HG03108 (cell line): ENCODE measurements at regions not wholly inside any gene's neighbourhood (a gene's known extent, or its start where the extent isn't known, plus 50 kb on each side); places are given as distances from the start of the nearest gene placed in this dataset.

ENCODE experiments used
- ATAC-seq: cut with Tn5 transposase; IDR thresholded peaks from one replicate; pipeline ENCODE4 v1.9.1; 2021; ENCODE audit warnings: moderate library complexity; ENCODE audit not compliant: unreplicated experiment

DNA sequence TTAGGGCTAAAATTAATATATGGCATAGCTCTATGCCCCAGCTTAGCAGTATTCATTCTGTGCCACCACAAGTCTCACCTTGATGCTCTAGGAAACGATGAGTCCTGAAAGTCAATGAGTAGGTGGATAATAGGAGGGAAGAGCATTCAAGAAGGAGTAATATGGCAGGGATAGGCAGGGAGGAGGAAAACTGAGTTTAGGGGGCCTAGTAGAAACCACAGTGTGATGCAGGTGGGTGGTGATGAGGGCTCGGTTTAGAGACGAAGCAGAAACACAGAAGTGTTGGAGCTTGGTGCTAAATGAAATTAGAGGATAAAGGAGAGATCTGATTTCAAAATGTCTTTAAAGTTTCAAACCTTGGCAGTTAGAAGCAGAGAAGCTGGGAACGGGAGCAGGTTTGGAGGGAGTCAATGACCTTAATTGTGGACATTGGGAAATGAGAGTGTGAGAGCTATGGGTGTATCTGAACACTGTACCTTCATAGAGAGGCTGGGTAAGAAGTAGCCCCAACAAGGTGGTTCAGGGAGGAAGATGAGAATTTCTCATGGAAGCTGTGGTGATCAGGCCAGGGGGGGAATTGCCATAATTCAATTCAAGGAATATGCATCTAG lies 144.7 kb upstream of the CPSF6 start:
- no peak for ATAC-seq

DNA sequence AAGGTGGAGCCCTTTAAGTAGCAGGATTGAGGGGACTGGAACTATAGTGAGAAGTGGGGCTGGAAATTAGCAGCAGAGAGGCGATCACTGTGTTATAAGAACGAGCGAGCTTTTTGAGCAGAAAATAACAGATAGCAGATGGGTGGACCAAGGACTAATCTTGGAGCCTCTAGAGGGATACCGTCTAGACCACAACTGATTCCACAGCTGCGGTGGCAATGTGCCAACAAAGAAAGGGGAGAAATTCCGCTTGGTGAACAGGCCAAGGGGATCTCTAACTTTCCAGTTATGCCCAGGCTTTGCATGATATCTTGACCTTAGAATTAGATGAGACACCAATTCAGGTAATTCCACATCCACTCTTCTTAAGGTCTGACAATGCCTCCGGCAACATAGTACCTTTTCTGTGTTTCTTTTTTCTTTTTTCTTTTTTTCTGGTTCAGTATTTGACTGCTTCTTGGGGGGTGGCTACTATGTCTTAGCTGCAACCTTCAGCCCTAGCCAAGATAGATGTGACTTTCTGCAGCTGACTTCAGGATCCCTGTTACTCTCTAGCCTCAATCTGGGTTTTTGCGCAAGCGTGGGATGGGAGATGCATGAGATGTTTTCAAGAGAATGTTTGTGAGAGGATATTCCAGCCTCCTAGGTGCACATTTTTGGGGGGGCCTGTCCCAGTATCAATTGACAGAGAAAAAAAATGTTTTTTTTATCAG lies 143.4 kb upstream of the CPSF6 start:
- ATAC-seq: no peak

DNA sequence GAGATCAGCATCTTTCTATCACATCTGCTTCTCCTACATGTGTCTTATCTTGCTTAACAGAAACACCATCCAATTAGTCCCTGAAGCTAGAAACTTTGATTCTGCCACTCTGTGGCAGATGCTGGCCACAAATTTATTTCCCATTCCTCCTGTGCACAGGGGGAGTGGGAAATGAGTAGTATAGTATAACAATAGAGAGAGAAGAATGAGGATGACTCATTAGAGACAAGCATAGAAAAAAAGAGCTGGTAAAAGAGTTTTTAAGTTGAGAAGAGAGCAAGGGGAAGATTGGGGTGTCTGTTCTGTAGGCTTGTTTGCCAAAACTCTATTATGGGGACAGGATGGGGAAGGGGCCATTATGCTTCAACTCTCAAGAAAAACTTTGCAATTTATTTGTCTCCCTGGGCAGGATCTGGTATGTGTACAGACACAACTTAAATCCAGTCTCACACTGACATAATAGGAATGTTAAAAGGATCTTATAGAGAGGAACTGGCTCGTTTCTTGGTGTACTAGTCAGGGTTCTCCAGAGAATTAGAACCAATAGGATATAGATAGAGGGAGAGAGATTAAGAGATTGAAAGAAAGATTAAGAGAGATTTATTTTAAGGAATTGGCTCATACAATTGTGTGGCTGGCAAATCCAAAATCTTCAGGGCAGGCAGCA lies 142.6 kb upstream of the CPSF6 start:
- ATAC-seq: no peak

- no peak for ATAC-seq
These were observed 141.6 kb upstream of the CPSF6 start for GRCh38 chr12:69097619-69098368.

GRCh38 chr12:69099201-69099837 lies 140.1 kb upstream of the CPSF6 start:
- no peak for ATAC-seq

GRCh38 chr12:69101505-69101904 lies 137.9 kb upstream of the CPSF6 start:
- ATAC-seq: no peak

DNA sequence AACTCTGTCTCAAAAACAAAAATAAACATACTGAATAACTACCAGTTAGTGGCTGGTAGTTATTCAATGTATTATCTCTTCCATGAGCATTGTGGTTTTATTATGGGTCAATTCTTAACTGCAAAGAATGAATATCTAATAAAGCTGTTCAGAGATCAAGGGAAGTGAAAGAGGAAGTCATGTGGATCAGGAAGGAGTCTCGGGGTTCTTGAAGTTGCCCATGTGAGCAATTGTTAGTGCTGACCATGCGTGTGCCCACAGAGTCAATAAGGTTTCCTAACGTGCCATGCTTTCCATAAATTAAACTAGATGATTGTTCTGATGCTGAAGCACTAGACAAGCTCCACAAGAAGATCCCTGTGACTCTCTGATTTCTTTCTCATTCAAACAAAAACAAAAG lies 136.5 kb upstream of the CPSF6 start:
- ATAC-seq: no peak

DNA sequence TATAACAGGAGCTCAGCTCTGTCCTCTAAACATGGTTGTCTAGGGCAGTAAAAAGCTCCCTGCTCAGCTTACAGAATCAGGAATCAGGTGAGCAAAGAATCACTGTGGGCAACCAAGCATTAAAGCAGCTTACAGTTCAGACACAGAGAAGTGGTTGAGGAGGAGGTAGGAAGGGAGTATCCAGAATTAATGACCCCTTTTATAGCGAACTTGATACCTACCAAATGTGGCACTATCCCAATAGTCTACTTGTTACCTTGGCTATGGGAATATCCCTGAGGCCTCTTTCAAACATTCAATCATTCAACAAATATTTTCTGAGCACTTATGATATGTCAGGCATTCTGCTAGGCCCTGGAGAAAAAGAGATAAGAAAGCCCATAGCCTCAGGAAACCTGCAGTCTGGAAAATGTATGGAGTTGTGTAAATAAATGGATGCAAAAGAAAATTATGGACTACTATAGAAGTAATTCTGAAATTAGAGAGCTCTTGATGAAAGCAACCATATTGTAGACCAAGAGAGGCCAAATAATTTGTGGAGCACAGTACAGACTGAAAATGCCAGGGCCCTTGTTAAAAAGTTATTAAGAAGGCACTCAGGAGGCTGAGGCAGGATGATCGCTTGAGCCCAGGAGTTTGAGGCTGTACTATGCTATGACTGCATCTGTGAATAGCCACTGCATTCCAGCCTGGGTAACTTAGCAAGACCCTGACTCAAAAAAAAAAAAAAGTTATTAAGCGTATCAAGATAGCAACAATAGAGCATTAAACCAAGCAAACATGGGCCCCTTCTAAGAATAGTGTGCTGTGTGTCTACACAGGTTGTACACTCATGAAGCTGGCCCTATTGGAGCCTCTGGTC lies 134.0 kb upstream of the CPSF6 start:
- no peak for ATAC-seq

- ATAC-seq: no peak
These were observed 132.8 kb upstream of the CPSF6 start for GRCh38 chr12:69106482-69107118.

DNA sequence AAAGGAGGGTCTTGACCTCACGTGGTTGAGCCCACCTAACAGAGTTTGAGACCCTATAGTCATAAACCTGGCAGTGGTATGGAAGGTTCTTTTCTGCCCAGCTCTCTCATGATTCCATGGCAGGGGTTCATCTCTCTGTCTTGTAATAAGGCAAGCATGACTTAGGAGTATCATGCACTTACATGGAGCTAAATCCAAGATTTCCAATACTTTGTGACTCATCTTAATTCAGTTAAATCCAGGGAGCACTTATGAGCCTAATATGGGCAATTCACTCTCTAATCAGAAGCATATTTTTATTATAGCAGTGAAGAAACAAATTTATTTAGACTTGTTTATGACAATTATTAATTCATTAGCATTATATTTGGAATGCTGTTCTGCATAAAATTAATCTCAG lies 131.8 kb upstream of the CPSF6 start:
- ATAC-seq: no peak

DNA sequence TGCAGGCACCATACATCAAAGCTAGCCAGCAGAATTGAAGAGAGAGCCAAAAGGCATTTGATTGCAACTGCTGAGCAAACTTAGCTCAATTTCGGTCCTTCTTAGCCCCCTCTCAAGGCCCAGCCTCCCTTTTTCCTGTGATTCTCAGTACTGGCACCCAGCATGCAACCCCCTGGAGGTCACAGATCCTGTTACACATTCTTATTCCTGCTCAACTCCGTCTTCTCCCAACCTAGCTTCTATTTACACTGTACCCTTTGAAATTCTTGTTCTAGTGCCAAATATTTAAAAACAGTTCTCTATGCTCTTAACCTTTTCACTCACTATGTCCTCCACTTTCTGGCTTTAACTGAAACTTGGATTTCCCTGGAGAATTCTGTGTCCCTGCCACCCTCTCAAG lies 131.3 kb upstream of the CPSF6 start:
- no peak for ATAC-seq

GRCh38 chr12:69112616-69113015 lies 126.8 kb upstream of the CPSF6 start:
- ATAC-seq: no peak

GRCh38 chr12:69115099-69115498 lies 124.3 kb upstream of the CPSF6 start:
- no peak for ATAC-seq

DNA sequence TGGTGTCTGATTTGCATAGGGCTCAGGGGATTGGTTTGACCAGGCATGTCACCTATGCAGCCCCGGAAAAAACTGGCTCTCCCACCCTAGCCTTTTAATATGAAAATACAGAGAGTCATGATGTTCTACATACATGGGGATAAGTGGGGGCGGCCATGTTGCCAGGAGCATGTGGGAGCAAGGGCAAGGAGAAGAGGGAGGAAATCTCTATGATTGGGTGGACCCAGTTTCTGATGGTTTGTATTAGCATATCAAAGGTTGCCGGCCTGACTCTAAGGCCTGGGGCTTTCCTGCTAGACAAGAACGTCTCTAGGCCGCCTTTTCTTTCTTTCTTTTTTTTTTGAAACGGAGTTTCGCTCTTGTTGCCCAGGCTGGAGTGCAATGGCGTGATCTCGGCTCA lies 123.4 kb upstream of the CPSF6 start:
- ATAC-seq: no peak

DNA sequence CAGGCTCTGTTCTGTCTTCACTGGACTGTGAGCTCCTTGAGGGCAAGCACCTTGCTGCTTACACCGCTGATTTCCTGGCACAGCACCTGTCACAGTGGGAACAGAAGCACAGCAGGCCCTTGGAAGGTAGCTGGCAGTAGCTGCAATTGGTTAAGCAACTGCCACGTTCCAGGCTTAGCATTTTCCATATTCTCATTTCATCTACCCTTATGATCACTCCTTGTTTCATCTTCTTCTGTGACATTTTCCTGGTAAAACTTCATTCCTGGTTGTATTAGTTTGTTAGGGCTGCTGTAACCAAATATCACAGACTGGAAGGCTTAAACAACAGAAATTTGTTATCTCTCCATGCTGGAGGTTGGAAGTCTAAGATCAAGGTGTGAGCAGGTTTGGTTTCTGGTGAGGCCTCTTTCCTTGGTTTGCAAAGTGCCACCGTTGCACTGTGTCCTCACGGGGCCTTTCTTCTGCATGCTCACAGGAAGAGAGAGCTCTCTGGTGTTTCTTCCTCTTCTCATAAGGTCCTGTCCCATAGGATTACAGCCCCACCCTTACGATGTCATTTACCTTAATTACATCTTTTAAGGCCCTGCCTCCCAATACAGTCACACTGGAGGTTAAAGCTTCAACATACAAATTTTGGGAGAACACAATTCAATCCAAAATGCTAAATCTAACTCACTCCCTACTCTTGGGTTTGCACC lies 121.7 kb upstream of the CPSF6 start:
- no peak for ATAC-seq

DNA sequence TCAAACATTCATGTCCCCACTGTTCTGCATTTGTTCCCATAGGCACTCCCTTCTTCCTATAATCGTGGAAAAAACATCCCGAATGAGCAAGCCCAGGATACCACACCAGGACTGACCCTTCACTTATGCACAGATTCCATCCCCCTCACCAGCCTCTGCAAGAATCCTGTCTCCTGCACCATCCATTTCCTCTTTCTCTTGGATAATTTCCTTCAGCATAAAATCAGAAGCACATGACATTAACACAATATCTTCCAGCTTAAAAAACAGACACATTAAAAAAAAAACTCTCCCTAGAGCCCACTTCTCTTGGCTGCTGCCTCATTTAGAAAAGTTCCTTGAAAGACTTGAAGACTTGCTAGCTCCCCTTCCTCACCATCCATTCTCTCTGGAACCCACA lies 120.9 kb upstream of the CPSF6 start:
- no peak for ATAC-seq

DNA sequence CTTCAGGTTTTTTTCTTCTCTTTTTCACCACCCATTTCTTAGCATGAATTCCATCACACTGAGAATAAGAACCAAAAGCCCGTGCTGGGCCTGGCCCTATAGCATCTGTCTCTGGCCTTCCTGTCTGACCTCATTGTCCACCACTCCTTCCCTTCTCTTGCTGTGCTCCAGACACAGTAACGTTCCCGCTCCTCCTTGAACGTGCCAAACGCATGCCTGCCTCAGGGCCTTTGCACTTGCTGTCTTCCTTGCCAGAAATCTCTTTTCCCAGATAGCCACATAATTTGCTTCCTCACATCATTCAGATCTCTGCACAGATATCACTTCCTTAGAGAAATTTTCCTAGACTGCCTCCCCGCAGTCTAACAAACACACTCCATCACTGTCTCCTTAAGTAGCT lies 119.6 kb upstream of the CPSF6 start:
- ATAC-seq: no peak

DNA sequence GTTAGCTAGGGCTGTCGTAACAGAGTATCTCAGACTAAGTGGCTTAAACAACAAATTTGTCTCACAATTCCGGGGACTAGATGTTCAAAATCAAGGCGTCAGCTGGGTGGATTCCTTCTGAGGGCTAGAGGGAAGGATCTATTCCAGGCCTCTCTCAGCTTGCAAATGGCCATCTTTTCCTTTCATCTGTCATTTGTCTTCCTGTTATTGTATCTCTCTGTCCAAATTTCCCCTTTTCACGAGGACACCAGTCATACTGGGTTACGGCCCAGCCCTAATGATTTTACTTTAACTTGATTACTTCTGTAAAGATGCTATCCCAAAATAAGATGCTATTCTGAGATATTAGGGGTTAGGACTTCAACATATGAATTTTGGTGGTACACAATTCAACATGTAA lies 119.0 kb upstream of the CPSF6 start:
- no peak for ATAC-seq

GRCh38 chr12:69123311-69123710 lies 116.1 kb upstream of the CPSF6 start:
- ATAC-seq: no peak
